Pons (tissue), 1 donor: ENCODE measurements at regions not wholly inside any gene's neighbourhood (a gene's known extent, or its start where the extent isn't known, plus 50 kb on each side); places are given as distances from the start of the nearest gene placed in this dataset.
"Not testable (repeated sequence)": the region's sequence is repeated elsewhere in the genome, so short reads cannot be mapped to it uniquely, and the experiment has no call there.

Source experiments
- DNase-seq: peaks from one replicate; pipeline ENCODE4 v3.0.0-alpha.2; 2016; ENCODE audit warnings: low spot score

DNA sequence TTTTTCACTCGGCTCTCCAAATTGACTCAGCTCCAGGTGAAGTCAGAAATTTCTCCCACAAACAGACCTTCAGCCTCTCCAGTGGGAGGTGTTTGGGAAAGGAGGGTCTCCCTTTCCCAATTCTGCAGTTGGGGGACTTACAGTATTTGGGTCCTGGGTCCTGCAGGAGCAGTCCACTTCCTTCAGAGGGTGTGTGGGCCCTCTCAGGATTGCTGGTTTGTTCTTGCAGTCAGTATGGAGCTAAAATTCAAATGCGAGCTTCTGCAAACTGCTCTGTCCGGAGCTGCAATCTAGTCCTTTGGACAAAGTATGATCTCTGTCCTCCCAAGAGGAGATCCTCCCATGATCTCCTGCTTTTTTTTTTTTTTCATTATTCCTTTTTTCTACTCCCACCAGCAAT, 87.9 kb upstream of the MSTN start:
- DNase-seq = no peak

DNA sequence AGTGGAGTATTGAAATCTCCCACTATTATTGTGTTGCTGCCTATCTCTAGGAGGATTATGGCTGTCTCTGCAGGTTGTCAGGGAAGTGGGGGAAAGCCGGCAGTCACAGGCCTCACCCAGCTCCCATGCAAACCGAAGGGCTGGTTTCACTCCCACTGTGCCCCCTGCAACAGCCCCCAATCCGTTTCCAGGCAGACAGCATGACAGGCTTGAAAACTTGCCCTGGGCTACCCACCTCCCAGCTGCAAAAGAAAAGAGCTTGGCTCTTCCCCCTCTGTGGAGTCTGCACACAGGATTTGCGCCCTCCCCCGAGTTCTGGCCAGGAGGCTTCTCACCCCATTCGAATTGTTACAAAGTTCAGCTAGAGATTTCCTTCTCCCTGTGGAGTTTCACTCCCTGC, 87.4 kb upstream of the MSTN start:
- no peak for DNase-seq

GRCh38 chr2:190149200-190149599, 86.7 kb upstream of the MSTN start:
- DNase-seq = no peak

- DNase-seq = not testable (repeated sequence)
These were observed 83.6 kb upstream of the MSTN start for GRCh38 chr2:190146109-190146508.

GRCh38 chr2:190140474-190140873, 77.9 kb upstream of the MSTN start:
- not testable (repeated sequence) for DNase-seq

GRCh38 chr2:190139371-190139770, 76.8 kb upstream of the MSTN start:
- no peak for DNase-seq

GRCh38 chr2:190138032-190138431, 75.5 kb upstream of the MSTN start:
- DNase-seq = no peak

GRCh38 chr2:190137561-190137960, 75.0 kb upstream of the MSTN start:
- no peak for DNase-seq

DNA sequence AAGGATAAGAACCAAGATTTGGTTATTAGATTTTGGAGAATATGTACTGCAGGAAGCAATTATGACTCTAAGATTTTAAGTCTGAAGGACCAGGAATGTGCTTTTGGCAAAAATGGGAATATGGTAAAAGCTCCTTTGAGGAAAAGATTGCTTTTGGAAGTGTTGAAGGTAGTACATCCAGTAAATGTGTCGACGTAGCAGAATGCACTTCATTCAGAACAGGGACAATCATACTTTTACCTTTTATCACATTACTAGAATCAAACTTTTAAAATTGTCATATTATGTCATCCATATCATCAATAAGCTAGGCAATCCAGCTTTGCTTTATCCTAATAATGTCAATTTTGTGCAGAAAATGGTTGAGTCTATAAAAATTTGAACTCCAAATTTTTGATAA, 74.3 kb upstream of the MSTN start:
- DNase-seq = no peak

DNA sequence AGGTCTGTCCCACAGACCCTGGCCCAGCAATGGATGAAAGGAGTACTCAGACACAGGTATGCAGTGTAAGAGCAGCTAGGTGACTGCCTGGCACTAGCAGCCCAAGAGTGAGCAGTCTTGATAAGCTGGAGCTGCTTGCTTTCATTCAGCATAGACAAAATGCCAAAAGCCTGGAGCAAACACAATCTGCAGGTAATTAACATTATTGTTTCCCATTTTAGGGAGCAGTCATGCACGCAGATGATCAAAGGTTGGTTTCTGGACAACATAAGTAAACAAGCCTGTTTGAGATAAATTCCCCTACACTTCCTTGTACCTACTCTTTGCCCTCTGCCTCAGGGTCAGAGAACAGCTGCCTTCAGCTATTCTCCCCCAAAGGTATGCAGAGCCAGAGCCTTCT, 73.7 kb upstream of the MSTN start:
- DNase-seq = no peak

- no peak for DNase-seq
These were observed 67.1 kb upstream of the MSTN start for GRCh38 chr2:190129421-190130199.

DNA sequence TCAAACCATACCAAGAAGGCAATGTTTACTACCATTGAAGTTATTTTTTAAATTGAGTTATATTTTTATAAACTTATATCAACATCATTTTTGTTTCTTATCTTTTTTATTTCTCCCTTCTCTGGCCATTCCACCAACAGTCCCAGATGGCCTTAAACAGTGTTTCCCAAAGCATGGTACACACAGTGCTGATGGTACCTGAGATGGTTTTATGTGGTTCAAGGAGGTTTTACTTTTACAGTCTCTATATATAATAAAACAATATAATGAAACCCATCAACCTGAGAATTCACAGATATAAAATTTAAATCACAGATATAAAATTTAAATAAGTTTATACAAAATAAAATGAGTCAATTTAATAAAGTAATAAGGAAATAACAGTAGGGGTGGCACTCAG, 65.1 kb upstream of the MSTN start:
- no peak for DNase-seq

- no peak for DNase-seq
These were observed 64.3 kb upstream of the MSTN start for GRCh38 chr2:190126798-190127197.

GRCh38 chr2:190123956-190124355, 61.4 kb upstream of the MSTN start:
- no peak for DNase-seq

- DNase-seq = peak; percentile 95
These were observed 59.4 kb upstream of the MSTN start for GRCh38 chr2:190121971-190122370.

DNA sequence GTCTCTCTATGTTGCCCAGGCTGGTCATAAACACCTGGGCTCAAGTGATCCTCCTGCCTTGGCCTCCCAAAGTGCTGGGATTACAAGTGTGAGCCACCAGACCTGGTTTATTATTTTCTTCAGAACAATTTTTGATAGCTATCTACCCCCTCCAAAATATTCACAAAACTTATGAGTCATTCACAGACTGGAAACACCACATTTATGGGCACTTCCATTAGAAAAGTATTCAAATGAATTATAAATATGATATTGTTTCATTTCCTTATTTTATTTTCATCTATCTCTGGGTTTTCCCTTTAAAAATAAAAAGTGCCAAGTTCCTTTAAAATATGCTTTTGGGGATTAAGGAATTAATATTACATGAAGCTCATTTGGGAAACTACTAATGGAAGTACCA, 58.8 kb upstream of the MSTN start:
- DNase-seq = no peak

GRCh38 chr2:190119923-190120590, 57.5 kb upstream of the MSTN start:
- no peak for DNase-seq

GRCh38 chr2:190119257-190119656, 56.7 kb upstream of the MSTN start:
- peak; percentile 40 for DNase-seq

GRCh38 chr2:190117305-190117704, 54.8 kb upstream of the MSTN start:
- DNase-seq = no peak

DNA sequence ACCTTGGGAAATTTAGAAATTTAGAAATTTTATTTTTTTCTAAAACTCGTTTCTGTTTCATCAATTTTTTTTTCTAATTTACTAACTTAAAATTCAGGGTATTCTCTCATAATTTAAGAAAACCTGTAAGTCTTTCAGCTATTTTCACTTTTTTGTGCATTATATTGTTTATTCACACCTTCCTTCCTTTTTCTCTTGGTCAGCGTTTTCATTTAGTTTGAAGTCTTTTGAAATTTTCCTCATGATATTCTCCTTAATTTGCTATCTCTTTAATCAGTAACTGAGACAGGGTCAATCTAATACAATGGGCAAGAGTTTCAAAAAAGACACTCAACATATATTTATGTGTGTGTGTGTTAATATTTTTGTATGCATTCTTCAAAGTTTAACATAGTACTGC, 50.5 kb upstream of the MSTN start:
- DNase-seq = no peak
